GM12873 (cell line): ENCODE measurements at regions not wholly inside any gene's neighbourhood (a gene's known extent, or its start where the extent isn't known, plus 50 kb on each side); places are given as distances from the start of the nearest gene placed in this dataset.

ENCODE experiments used
- TF ChIP-seq, protein P1 (sequence below): IDR thresholded peaks from 2 replicates; pipeline ENCODE4 v1.5.1; 2012; ENCODE audit warnings: low read depth, mild to moderate bottlenecking, moderate library complexity, low read length, control low read depth; ENCODE audit not compliant: insufficient read depth; ENCODE audit errors: missing control alignments

DNA sequence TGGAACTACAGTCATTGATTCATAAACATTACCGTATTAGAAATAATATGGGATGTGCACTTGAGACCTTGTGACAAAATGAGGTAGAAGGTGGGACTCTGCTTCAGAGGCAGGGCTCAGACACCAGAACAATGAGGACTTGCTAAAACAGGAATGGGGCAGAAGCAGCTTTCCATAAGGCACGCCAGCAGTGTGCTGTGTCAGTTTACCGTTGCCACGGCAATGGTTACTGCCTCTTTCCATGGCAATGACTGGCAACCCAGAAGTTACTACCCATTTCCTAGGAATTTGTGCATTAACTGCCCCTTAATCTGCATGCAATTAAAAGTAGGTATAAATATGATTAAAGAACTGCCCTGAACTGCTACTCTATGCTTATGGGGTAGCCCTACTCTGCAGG lies 169.0 kb downstream of the CHRM3 start:
- TF ChIP-seq, protein P1, sequence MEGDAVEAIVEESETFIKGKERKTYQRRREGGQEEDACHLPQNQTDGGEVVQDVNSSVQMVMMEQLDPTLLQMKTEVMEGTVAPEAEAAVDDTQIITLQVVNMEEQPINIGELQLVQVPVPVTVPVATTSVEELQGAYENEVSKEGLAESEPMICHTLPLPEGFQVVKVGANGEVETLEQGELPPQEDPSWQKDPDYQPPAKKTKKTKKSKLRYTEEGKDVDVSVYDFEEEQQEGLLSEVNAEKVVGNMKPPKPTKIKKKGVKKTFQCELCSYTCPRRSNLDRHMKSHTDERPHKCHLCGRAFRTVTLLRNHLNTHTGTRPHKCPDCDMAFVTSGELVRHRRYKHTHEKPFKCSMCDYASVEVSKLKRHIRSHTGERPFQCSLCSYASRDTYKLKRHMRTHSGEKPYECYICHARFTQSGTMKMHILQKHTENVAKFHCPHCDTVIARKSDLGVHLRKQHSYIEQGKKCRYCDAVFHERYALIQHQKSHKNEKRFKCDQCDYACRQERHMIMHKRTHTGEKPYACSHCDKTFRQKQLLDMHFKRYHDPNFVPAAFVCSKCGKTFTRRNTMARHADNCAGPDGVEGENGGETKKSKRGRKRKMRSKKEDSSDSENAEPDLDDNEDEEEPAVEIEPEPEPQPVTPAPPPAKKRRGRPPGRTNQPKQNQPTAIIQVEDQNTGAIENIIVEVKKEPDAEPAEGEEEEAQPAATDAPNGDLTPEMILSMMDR = no peak

DNA sequence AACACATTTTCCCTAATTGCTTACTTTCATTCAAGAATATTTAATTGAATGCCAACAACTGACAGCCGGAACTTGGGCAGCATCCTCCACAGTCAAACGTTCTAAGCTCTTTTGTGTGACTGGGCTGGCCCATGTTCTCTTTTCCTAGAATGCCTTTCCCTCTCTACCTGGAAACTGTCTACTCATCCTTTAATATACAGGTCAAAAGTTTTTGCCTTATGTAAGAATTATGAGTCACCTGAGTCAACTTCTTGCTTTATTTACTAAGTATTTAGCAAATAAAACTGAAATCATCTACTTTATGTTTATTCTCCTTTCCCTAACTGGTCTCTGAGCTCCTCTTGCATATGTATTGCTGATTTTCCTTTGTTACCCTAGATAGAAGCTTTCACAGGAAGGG lies 172.2 kb downstream of the CHRM3 start:
- TF ChIP-seq, protein P1 = no peak

DNA sequence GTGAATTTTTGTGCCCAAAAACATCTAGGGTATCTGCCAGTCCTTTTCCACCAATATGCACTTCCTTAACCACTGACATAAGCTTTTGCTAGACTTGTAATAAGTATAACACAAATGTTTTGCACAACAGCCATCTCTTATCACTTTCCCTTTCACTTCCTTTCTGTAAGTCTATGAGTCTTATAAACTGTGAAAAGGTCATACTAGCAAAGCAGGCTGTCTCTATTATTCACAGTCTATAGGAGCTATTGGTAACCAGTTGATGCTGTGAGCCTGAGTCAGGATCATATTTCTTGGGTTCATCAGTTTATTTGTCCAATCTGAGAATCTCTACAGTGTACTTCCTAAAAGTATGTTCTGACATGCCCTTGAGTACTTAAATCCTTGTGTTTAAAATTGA lies 172.6 kb downstream of the CHRM3 start:
- TF ChIP-seq, protein P1 = no peak

DNA sequence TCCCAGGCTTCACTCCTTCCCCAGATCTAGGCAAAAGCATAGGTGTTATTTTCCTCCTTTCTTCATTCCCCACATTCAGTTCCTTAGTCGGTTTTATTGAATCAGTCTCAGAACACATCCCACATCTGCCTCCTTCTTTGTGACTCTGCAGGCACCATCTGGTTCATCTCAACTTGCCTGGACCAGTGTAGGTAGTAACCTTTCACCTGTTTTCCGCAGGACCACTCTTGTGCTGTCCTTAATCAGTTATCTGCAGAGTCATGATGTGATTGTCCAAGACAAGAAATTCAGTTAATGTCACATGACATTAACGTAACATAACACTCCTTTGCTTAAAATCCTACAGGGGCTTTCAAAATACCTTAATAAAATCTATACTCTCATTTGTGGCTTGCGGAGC lies 174.6 kb downstream of the CHRM3 start:
- TF ChIP-seq, protein P1 = no peak

DNA sequence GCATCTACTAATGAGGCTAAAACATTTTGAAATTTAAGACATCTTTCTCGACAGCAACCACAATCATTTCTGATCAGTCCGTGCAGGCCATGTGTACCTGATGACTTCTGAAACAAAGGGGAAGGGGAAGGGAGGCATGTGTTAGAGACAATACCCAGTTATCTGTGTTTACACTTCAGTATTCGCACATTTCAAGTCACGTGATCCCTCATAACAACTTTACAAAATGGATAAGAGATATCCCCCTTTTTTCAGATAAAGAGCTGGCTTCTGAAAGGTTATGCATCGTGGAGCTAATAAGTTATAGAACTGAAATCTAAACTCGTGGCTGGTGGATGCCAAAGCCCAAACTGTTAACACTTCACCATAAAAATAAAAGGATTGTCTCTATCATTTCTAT lies 175.7 kb downstream of the CHRM3 start:
- TF ChIP-seq, protein P1 = no peak

DNA sequence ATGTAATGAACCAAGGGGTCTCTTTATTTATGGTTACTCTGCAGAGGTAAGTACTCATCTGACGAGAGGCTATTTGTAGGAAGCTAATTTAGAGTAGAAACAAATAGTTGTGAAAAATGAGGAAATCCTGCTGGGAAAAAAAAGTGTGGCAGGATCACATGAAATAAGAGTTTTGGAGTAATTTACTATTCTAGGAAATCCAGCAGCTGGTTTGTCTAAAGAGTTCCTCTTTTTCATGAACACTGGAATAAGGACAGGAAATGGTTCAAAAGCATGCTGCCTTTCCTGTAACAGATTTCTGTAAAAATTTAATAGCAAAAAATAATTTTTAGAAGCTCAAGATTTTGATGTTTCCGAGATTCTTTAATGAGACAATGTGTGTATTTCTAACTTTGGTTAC lies 177.3 kb downstream of the CHRM3 start:
- TF ChIP-seq, protein P1 = no peak

DNA sequence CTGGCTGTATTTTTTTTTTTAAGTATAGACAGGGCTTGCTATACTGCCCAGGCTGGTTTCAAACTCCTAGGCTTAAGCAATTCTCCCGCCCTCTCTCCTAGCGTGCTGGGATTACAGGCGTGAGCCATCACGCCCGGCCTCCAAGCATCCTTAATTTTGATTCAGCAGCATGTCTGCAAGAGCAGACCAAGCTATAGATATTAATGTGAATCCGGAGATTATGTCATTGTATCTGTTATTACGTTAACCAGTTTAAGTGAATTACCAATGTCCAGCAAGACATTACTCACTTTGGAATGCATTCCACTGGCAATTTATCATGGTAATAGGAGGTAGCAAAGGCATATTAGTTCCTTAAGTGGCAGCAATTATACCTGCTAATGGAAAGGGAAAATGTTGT lies 179.7 kb downstream of the CHRM3 start:
- TF ChIP-seq, protein P1 = no peak
